HepG2 (cell line): ENCODE measurements at regions not wholly inside any gene's neighbourhood (a gene's known extent, or its start where the extent isn't known, plus 50 kb on each side); places are given as distances from the start of the nearest gene placed in this dataset.

Experiments
- ATAC-seq: fragments of 200-7000 bp; cut with Tn5 transposase; 3 replicates; pipeline ENCODE4 v1.9.1; 2020; ENCODE audit warnings: mild to moderate bottlenecking, moderate library complexity
- BruUV-seq: library from RNA; stranded (reverse); fragments of 400-500 nt; replicated peaks from 2 replicates; lab custom pipeline; 2021; lab: Mats Ljungman, UMichigan
- CTCF ChIA-PET: fragments of 300-600 bp; formaldehyde crosslinking; extraction: SDS; loops from one replicate; lab custom pipeline; 2021; ENCODE audit warnings: low total read pairs, inconsistent platforms, low intra/inter-chr PET ratio; lab: Yijun Ruan, JAX
- POLR2A ChIA-PET: fragments of 350-600 bp; sonication (Branson Sonifier 250); formaldehyde crosslinking; loops from one replicate; lab custom pipeline; 2020; ENCODE audit warnings: antibody characterized with exemption, inconsistent platforms; lab: Yijun Ruan, JAX
- DNase-seq: peaks from one replicate; pipeline ENCODE4 v3.0.0-alpha.2; 2015; ENCODE audit warnings: low spot score
- FAIRE-seq: peaks from 3 replicates; lab custom pipeline; 2011; peaks lifted over from hg19 to GRCh38; lab: Jason Lieb, UNC
- H2AFZ ChIP-seq: one replicate; pipeline ENCODE4 v1.6.1; 2011; ENCODE audit warnings: low read length, inconsistent platforms
- H3K27ac ChIP-seq: fragments of 300-600 bp; 3 replicates; pipeline ENCODE4 v1.8.0; 2011; ENCODE audit warnings: mixed run types, mild to moderate bottlenecking, mixed read lengths, low read length, inconsistent platforms; ENCODE audit not compliant: insufficient read depth; ENCODE audit errors: extremely low read length
- H3K27me3 ChIP-seq, 2 experiments: fragments of 200-600 bp in 1 of 2; 2 replicates in 1 of 2; 3 replicates in 1 of 2; pipeline versions ENCODE4 v1.6.0 to v1.8.0; 2011; ENCODE audit warnings: low read length in 2 of 2, mild to moderate bottlenecking in 2 of 2, moderate library complexity in 2 of 2, inconsistent platforms in 1 of 2; ENCODE audit not compliant: insufficient read depth in 2 of 2, control insufficient read depth in 1 of 2
- H3K36me3 ChIP-seq, 2 experiments: fragments of 200-600 bp in 1 of 2; replicated peaks in 1 of 2; 2 replicates in 1 of 2; 3 replicates in 1 of 2; pipeline versions ENCODE4 v1.5.1 to v1.8.0; 2011; ENCODE audit warnings: low read length in 2 of 2, inconsistent platforms in 1 of 2; ENCODE audit not compliant: insufficient read depth in 2 of 2, control insufficient read depth in 1 of 2
- H3K4me1 ChIP-seq: 2 replicates; pipeline ENCODE4 v1.5.1; 2012; ENCODE audit warnings: low read length, inconsistent platforms; ENCODE audit not compliant: insufficient read depth
- H3K4me2 ChIP-seq: 2 replicates; pipeline ENCODE4 v1.6.0; 2011; ENCODE audit warnings: low read depth, low read length, inconsistent platforms
- H3K4me3 ChIP-seq, 3 experiments: fragments of 200-600 bp in 1 of 3; sonication (generic), shearing (Covaris generic) in 1 of 3; replicated peaks in 1 of 3; 2 replicates each; pipeline ENCODE4 v1.5.1; 2011 to 2016; ENCODE audit warnings: low read length in 3 of 3, inconsistent platforms in 2 of 3, low read depth in 2 of 3, mild to moderate bottlenecking in 2 of 3, control low read depth in 1 of 3, mixed read lengths in 1 of 3; ENCODE audit not compliant: insufficient read depth in 1 of 3
- H3K79me2 ChIP-seq: one replicate; pipeline ENCODE4 v1.6.1; 2011; ENCODE audit warnings: low read length, inconsistent platforms; ENCODE audit not compliant: insufficient read depth
- H3K9ac ChIP-seq: 2 replicates; pipeline ENCODE4 v1.6.0; 2011; ENCODE audit warnings: mild to moderate bottlenecking, low read depth, low read length, inconsistent platforms; ENCODE audit not compliant: insufficient read depth
- H3K9me3 ChIP-seq: 2 replicates; pipeline ENCODE4 v1.5.1; 2012; ENCODE audit warnings: mild to moderate bottlenecking, low read length
- H4K20me1 ChIP-seq: 2 replicates; pipeline ENCODE4 v1.6.0; 2011; ENCODE audit warnings: inconsistent platforms, mild to moderate bottlenecking, low read length, moderate library complexity; ENCODE audit not compliant: insufficient read depth
- AHDC1 ChIP-seq: sonication (generic); formaldehyde crosslinking; IDR thresholded peaks from 2 replicates; pipeline ENCODE4 v1.5.1; 2020; ENCODE audit warnings: mild to moderate bottlenecking, missing genetic modification reagents, borderline replicate concordance
- ASH2L ChIP-seq: fragments of 300-600, 200-600 bp; sonication (generic); IDR thresholded peaks from 2 replicates; pipeline ENCODE4 v1.7.0; 2017; ENCODE audit warnings: low read depth, mild to moderate bottlenecking, moderate library complexity, mixed read lengths, low read length; ENCODE audit not compliant: insufficient read length
- DRAP1 ChIP-seq: IDR thresholded peaks from 2 replicates; pipeline ENCODE4 v1.6.1; 2016; ENCODE audit warnings: missing genetic modification reagents, missing compliant biosample characterization
- PAX8 ChIP-seq: sonication (generic); formaldehyde crosslinking; IDR thresholded peaks from 2 replicates; pipeline ENCODE4 v1.8.0; 2022; ENCODE audit warnings: mild to moderate bottlenecking, missing genetic modification reagents, borderline replicate concordance
- SALL2 ChIP-seq: sonication (generic); formaldehyde crosslinking; IDR thresholded peaks from 2 replicates; pipeline ENCODE4 v1.8.1; 2023; ENCODE audit warnings: mild to moderate bottlenecking, missing genetic modification reagents, inconsistent platforms
- ZNF33A ChIP-seq: sonication (generic); formaldehyde crosslinking; IDR thresholded peaks from 2 replicates; pipeline ENCODE4 v1.5.1; 2020; ENCODE audit warnings: missing genetic modification reagents, mild to moderate bottlenecking, moderate library complexity, borderline replicate concordance
- WGBS: methylation state at CpG from one replicate; pipeline ENCODE4 v1.1.6; 2017; ENCODE audit warnings: low lambda C conversion rate; 5-methylcytosine and 5-hydroxymethylcytosine counted together
- in situ Hi-C: cut with HindIII; loops from 2 replicates; pipeline ENCODE4 v1.10.0; 2017; ENCODE audit warnings: low pct_unique_long_range_greater_than_20kb; ENCODE audit not compliant: extremely low pct_ligation_motif_present
- intact Hi-C: fragments of 100-400 bp; cut with micrococcal nuclease; formaldehyde crosslinking; loops from one replicate; pipeline ENCODE4 v1.10.0; 2022; ENCODE audit not compliant: unreplicated experiment

GRCh38 chr6:67634199-67634598 lies 1000.9 kb upstream of the ADGRB3 start:
- no TSS peak for BruUV-seq
- Histone ChIP-seq H3K36me3 (no peaks in the 10 kb centered on the region), H4K20me1 (no peaks in the 10 kb centered on the region), H3K4me2 (no peak overlapping the region), H3K27ac (no peak overlapping the region), H3K79me2 (no peaks in the 10 kb centered on the region), H2AFZ (no peak overlapping the region), H3K4me3 (no peak overlapping the region), H3K27me3 (no peaks in the 10 kb centered on the region), H3K9ac (no peak overlapping the region), H3K4me1 (no peaks in the 10 kb centered on the region), H3K9me3 (peaks cover 10% of the 10 kb centered on the region; the same call in 1 of the 2 replicates)
- in situ Hi-C loops (no loop called here), intact Hi-C loops (no loop called here)
- DNase-seq (no peak), ATAC-seq (no peak), FAIRE-seq (no peak)
- ChIA-PET CTCF (no interaction called here), POLR2A (no interaction called here)
- no peak for TF ChIP-seq PAX8 (CRISPR knock-in tag)
- no peak for TF ChIP-seq ASH2L
- no peak for TF ChIP-seq ZNF33A (CRISPR knock-in tag)
- no peak for TF ChIP-seq AHDC1
- TF ChIP-seq SALL2 (CRISPR knock-in tag) = no peak
- no peak for TF ChIP-seq DRAP1 (CRISPR knock-in tag)
- 0% methylated on average over 1 of the region's 2 CpGs for WGBS
